Panc1 (cell line): ENCODE measurements at regions not wholly inside any gene's neighbourhood (a gene's known extent, or its start where the extent isn't known, plus 50 kb on each side); places are given as distances from the start of the nearest gene placed in this dataset.

Source experiments
- POLR2AphosphoS5 ChIP-seq: IDR thresholded peaks from 2 replicates; pipeline ENCODE4 v1.6.1; 2012; ENCODE audit warnings: mild to moderate bottlenecking, low read depth, low read length, moderate library complexity
- REST ChIP-seq, 2 experiments: IDR thresholded peaks; 2 replicates each; pipeline ENCODE4 v1.6.1; 2011 to 2012; ENCODE audit warnings: low read depth in 2 of 2, control low read depth in 1 of 2, low read length in 1 of 2, mild to moderate bottlenecking in 1 of 2, moderate library complexity in 1 of 2; ENCODE audit not compliant: insufficient read depth in 1 of 2
- TCF7L2 ChIP-seq: IDR thresholded peaks from 2 replicates; pipeline ENCODE4 v1.6.1; 2011; ENCODE audit warnings: mild to moderate bottlenecking, low read depth, low read length, inconsistent platforms
- TF ChIP-seq, protein P1 (sequence below): fragments of 450-650 bp; IDR thresholded peaks from 2 replicates; pipeline ENCODE4 v1.5.1; 2017; ENCODE audit warnings: mild to moderate bottlenecking

GRCh38 chr13:111620586-111620985 is 300.1 kb downstream of the TEX29 start:
- TF ChIP-seq, protein P1, sequence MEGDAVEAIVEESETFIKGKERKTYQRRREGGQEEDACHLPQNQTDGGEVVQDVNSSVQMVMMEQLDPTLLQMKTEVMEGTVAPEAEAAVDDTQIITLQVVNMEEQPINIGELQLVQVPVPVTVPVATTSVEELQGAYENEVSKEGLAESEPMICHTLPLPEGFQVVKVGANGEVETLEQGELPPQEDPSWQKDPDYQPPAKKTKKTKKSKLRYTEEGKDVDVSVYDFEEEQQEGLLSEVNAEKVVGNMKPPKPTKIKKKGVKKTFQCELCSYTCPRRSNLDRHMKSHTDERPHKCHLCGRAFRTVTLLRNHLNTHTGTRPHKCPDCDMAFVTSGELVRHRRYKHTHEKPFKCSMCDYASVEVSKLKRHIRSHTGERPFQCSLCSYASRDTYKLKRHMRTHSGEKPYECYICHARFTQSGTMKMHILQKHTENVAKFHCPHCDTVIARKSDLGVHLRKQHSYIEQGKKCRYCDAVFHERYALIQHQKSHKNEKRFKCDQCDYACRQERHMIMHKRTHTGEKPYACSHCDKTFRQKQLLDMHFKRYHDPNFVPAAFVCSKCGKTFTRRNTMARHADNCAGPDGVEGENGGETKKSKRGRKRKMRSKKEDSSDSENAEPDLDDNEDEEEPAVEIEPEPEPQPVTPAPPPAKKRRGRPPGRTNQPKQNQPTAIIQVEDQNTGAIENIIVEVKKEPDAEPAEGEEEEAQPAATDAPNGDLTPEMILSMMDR = no peak
- no peak for TF ChIP-seq POLR2AphosphoS5
- TF ChIP-seq TCF7L2 = no peak
- TF ChIP-seq REST (IDR thresholded peaks at IDR 0.05; ENCODE audit: insufficient read depth in 1 of 2, low read depth in 2 of 2, low read length in 1 of 2) = no peak
